ENCODE measurements at regions not wholly inside any gene's neighbourhood (a gene's known extent, or its start where the extent isn't known, plus 50 kb on each side); places are given as distances from the start of the nearest gene placed in this dataset.

- DNase-seq: no peak
Measured at GRCh38 chrX:39302838-39303237, 501.6 kb downstream of the MID1IP1 start.

GRCh38 chrX:39304746-39305145 lies 503.5 kb downstream of the MID1IP1 start:
- DNase-seq: no peak

- DNase-seq: no peak
Measured at GRCh38 chrX:39307488-39307887, 506.2 kb downstream of the MID1IP1 start.

- DNase-seq: no peak
Measured at GRCh38 chrX:39308126-39308525, 506.9 kb downstream of the MID1IP1 start.

- DNase-seq: peak; percentile 35
Measured at GRCh38 chrX:39309018-39309635, 507.9 kb downstream of the MID1IP1 start.

- DNase-seq: peak; percentile 71
Measured at GRCh38 chrX:39309721-39310152, 508.5 kb downstream of the MID1IP1 start.

GRCh38 chrX:39310891-39311290 lies 509.6 kb downstream of the MID1IP1 start:
- no peak for DNase-seq

GRCh38 chrX:39311646-39312045 lies 510.4 kb downstream of the MID1IP1 start:
- DNase-seq: no peak

GRCh38 chrX:39313146-39313545 lies 511.9 kb downstream of the MID1IP1 start:
- no peak for DNase-seq

GRCh38 chrX:39318506-39319343 lies 517.5 kb downstream of the MID1IP1 start:
- no peak for DNase-seq

GRCh38 chrX:39320165-39320564 lies 518.9 kb downstream of the MID1IP1 start:
- no peak for DNase-seq

GRCh38 chrX:39322496-39322895 lies 521.2 kb downstream of the MID1IP1 start:
- DNase-seq: no peak

GRCh38 chrX:39324233-39324930 lies 523.1 kb downstream of the MID1IP1 start:
- no peak for DNase-seq

- peak; percentile 21 for DNase-seq
Measured at GRCh38 chrX:39327255-39327654, 526.0 kb downstream of the MID1IP1 start.

- no peak for DNase-seq
Measured at GRCh38 chrX:39327705-39328104, 526.4 kb downstream of the MID1IP1 start.

- no peak for DNase-seq
Measured at GRCh38 chrX:39328661-39329060, 527.4 kb downstream of the MID1IP1 start.

GRCh38 chrX:39331082-39331704 lies 529.9 kb downstream of the MID1IP1 start:
- DNase-seq: no peak

- no peak for DNase-seq
Measured at GRCh38 chrX:39333451-39333850, 532.2 kb downstream of the MID1IP1 start.

- DNase-seq: no peak
Measured at GRCh38 chrX:39335513-39336235, 534.4 kb downstream of the MID1IP1 start.

GRCh38 chrX:39336671-39337311 lies 535.5 kb downstream of the MID1IP1 start:
- no peak for DNase-seq

- DNase-seq: no peak
Measured at GRCh38 chrX:39337451-39337850, 536.2 kb downstream of the MID1IP1 start.

- no peak for DNase-seq
Measured at GRCh38 chrX:39338583-39338982, 537.3 kb downstream of the MID1IP1 start.
